PC-9 (cell line): ENCODE measurements at regions not wholly inside any gene's neighbourhood (a gene's known extent, or its start where the extent isn't known, plus 50 kb on each side); places are given as distances from the start of the nearest gene placed in this dataset.

ENCODE experiments used
- CTCF ChIP-seq: fragments of 200-600 bp; sonication (generic); conservative IDR thresholded peaks from 2 replicates; pipeline ENCODE4 v1.6.1; 2017; ENCODE audit warnings: mixed run types, antibody characterized with exemption, mild to moderate bottlenecking, moderate library complexity
- EZH2 ChIP-seq: fragments of 200-600 bp; sonication (generic); IDR thresholded peaks from 2 replicates; pipeline ENCODE4 v1.8.0; 2017; ENCODE audit warnings: antibody characterized with exemption, low read depth

GRCh38 chr22:49663823-49664222 lies 163.8 kb downstream of the BRD1 start:
- TF ChIP-seq CTCF (no peak), EZH2 (no peak)
